ENCODE measurements at regions not wholly inside any gene's neighbourhood (a gene's known extent, or its start where the extent isn't known, plus 50 kb on each side); places are given as distances from the start of the nearest gene placed in this dataset.

DNA sequence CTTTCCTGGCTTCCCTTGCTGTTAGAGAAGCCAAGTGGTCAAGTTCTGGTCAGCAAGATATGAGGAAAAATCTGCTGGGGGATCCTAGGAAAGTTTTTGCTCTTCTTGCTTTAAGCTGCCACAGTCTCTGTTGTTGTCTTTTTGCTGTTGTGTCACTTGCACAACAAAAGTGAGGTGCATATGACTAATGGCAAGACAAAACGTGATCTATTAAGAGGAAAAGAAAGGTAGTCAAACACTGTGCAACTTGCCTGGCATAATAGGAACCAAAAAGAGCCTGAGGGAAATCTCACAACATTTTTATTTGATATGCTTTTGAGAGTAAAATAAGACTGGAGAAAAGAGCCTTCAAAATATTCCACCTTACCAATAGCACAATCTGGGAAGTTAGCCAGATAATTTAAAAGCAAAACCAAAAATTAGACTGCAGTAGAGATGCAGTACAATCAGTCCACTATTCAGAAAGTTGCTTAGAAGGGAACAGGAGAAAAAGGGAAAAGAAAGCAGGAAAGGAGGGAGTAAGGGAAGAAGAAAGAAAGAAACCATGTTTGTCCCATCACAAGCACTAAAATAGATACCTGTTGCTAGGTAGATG lies 110.0 kb upstream of the SLC4A7 start:
- TF ChIP-seq EZH2 (IDR thresholded peaks at IDR 0.05; ENCODE audit: insufficient read depth, poor library complexity, severe bottlenecking): no peak
- TF ChIP-seq EZH2phosphoT487 (IDR thresholded peaks at IDR 0.05; ENCODE audit: insufficient read depth, low read depth): no peak
